ENCODE measurements at regions not wholly inside any gene's neighbourhood (a gene's known extent, or its start where the extent isn't known, plus 50 kb on each side); places are given as distances from the start of the nearest gene placed in this dataset.

DNA sequence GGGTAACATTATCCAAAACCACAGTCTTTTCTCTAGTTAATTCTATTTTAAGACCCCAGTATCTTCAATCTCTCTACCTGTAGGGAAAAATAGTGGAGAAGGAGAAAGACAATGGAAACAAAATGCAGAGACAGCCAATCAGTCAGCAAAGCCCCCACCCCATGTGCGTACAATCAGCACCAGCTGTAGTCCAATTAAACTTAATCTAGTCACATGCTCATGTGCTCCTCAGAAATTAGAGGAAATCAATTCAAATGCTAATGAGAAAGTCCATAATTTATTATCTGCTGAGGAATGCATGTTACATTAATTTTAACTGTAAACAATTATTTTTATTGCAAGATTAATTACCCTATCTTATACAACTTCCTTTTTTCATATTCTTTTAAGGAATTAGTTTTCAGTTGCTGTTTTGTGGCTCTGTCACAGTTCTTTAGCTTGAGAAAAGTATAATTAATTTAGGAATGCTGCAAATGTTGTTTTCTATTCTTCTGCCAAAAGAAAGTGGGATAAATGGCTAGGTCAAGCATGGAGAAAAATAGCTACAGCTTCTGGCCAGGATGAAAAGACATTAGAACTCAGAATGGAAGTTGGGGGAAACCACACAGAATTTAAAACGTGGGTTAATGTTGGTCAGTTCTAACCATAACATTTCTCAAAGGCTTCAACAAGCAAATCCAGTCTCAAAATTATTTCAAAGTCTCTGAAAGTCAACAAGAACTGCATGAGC lies 232.4 kb upstream of the HNRNPA3 start:
- WGBS, 5 donors: 44 to 69% (median 58%) methylated on average over 2 of the region's 2 CpGs
- no peak overlapping the region for H3K27ac ChIP-seq
- H3K27me3 ChIP-seq: peaks cover 0 to 7% (median 0%) of the 10 kb centered on the region in 3 donors
- DNase-seq: no peak
- no peaks in the 10 kb centered on the region for H3K36me3 ChIP-seq
- intact Hi-C loops (cut with DNase I; ENCODE audit: low total_unique reads): no loop called here
- no peaks in the 10 kb centered on the region for H3K9me3 ChIP-seq
- no peaks in the 10 kb centered on the region for H3K4me1 ChIP-seq
- TF ChIP-seq POLR2AphosphoS5 (IDR thresholded peaks at IDR 0.05) (no peak), EP300 (IDR thresholded peaks at IDR 0.05) (no peak), POLR2A (IDR thresholded peaks at IDR 0.05) (no peak)
- TF ChIP-seq, protein P1, sequence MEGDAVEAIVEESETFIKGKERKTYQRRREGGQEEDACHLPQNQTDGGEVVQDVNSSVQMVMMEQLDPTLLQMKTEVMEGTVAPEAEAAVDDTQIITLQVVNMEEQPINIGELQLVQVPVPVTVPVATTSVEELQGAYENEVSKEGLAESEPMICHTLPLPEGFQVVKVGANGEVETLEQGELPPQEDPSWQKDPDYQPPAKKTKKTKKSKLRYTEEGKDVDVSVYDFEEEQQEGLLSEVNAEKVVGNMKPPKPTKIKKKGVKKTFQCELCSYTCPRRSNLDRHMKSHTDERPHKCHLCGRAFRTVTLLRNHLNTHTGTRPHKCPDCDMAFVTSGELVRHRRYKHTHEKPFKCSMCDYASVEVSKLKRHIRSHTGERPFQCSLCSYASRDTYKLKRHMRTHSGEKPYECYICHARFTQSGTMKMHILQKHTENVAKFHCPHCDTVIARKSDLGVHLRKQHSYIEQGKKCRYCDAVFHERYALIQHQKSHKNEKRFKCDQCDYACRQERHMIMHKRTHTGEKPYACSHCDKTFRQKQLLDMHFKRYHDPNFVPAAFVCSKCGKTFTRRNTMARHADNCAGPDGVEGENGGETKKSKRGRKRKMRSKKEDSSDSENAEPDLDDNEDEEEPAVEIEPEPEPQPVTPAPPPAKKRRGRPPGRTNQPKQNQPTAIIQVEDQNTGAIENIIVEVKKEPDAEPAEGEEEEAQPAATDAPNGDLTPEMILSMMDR (IDR thresholded peaks at IDR 0.05): no peak
- no peak overlapping the region for H3K4me3 ChIP-seq

DNA sequence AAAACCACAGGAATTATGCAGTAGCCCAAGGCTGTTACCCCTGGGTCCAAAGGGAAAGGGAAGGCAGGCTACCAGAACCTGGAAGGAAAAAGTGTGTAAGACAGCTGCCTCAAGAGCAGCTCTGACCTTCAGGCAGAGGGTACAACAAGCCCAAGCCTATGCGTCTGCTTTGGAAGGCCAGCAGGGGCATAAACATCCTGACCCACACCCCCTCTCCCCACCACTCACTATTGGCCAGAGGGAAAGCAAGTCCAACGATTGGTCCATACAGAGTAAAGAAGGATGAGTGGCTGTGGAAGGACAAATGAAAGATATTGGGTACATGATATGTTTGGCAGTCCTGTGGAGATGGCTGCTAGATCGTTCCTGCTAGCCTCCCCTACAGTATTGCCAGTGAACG lies 227.6 kb upstream of the HNRNPA3 start:
- Histone ChIP-seq H3K9me3 (no peaks in the 10 kb centered on the region), H3K27me3 (peaks cover 0 to 17% (median 0%) of the 10 kb centered on the region in 3 donors), H3K4me1 (no peaks in the 10 kb centered on the region), H3K36me3 (no peaks in the 10 kb centered on the region), H3K4me3 (no peak overlapping the region), H3K27ac (no peak overlapping the region)
- WGBS, 5 donors: 76 to 87% (median 80%) methylated on average over 4 of the region's 4 CpGs
- intact Hi-C loops (cut with DNase I; ENCODE audit: low total_unique reads): no loop called here
- DNase-seq: no peak
- TF ChIP-seq POLR2A (IDR thresholded peaks at IDR 0.05) (no peak), POLR2AphosphoS5 (IDR thresholded peaks at IDR 0.05) (no peak), EP300 (IDR thresholded peaks at IDR 0.05) (no peak)
- TF ChIP-seq, protein P1 (IDR thresholded peaks at IDR 0.05): no peak

DNA sequence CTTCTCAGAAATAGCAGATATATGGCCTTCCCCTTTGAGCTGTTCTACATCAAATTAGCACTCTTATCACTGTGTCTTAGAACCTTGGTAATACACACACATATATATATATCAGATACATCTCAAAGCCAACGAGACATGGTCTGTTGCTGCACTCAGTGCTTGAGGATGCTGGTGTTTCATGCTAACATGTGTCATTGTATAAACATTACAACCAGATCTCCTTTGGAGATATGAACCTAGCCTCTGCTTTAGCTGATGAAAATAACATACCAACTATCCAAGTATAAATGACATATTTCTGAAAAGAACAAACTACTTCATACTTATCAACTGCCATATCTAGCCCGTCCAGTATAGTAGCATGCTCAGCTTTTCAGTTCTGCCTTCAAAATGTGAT lies 226.7 kb upstream of the HNRNPA3 start:
- Histone ChIP-seq H3K4me1 (no peaks in the 10 kb centered on the region), H3K9me3 (no peaks in the 10 kb centered on the region), H3K4me3 (no peak overlapping the region), H3K36me3 (no peaks in the 10 kb centered on the region), H3K27me3 (peaks cover 0 to 19% (median 0%) of the 10 kb centered on the region in 3 donors), H3K27ac (no peak overlapping the region)
- intact Hi-C loops (cut with DNase I; ENCODE audit: low total_unique reads): no loop called here
- WGBS, 5 donors: 48 to 57% (median 55%) methylated on average over 2 of the region's 2 CpGs
- DNase-seq: no peak
- TF ChIP-seq EP300 (IDR thresholded peaks at IDR 0.05) (no peak), POLR2AphosphoS5 (IDR thresholded peaks at IDR 0.05) (no peak), POLR2A (IDR thresholded peaks at IDR 0.05) (no peak)
- TF ChIP-seq, protein P1 (IDR thresholded peaks at IDR 0.05): no peak

DNA sequence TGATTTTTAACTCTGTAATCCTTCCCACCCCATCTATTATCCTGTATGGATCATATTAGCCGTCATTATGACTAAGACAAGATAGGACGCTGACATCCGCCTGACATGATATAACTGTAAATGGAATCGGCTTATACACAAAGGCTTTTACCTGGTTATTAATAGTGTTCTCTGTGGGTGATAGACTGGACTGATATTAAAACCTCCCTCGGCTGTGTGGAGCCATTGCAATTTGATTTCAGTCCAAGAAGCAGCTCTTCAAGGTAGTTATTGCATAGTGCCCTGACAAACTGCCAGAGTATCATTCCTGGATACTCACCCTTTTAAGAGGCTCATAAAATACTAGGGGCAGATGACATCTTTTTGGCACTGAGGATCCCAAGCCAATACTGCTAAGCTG lies 226.1 kb upstream of the HNRNPA3 start:
- no peak for DNase-seq
- Histone ChIP-seq H3K36me3 (no peaks in the 10 kb centered on the region), H3K4me1 (no peaks in the 10 kb centered on the region), H3K4me3 (no peak overlapping the region), H3K9me3 (no peaks in the 10 kb centered on the region), H3K27ac (no peak overlapping the region), H3K27me3 (peaks cover 0 to 19% (median 0%) of the 10 kb centered on the region in 3 donors)
- WGBS, 5 donors: 81 to 90% (median 88%) methylated on average over 5 of the region's 5 CpGs
- TF ChIP-seq EP300 (IDR thresholded peaks at IDR 0.05) (no peak), POLR2A (IDR thresholded peaks at IDR 0.05) (no peak), POLR2AphosphoS5 (IDR thresholded peaks at IDR 0.05) (no peak)
- TF ChIP-seq, protein P1 (IDR thresholded peaks at IDR 0.05): no peak
- intact Hi-C loops (cut with DNase I; ENCODE audit: low total_unique reads): no loop called here

All from stomach (tissue), 8 donors.